ENCODE measurements at regions not wholly inside any gene's neighbourhood (a gene's known extent, or its start where the extent isn't known, plus 50 kb on each side); places are given as distances from the start of the nearest gene placed in this dataset.

GRCh38 chr15:93200081-93200836 is 111.2 kb upstream of the RGMA start:
- no peak for DNase-seq (ENCODE audit: low read depth)

- DNase-seq (ENCODE audit: low read depth) = no peak
Measured at GRCh38 chr15:93196135-93196670, 107.2 kb upstream of the RGMA start.

- DNase-seq (ENCODE audit: low read depth) = no peak
Measured at GRCh38 chr15:93195109-93195508, 106.1 kb upstream of the RGMA start.

DNA sequence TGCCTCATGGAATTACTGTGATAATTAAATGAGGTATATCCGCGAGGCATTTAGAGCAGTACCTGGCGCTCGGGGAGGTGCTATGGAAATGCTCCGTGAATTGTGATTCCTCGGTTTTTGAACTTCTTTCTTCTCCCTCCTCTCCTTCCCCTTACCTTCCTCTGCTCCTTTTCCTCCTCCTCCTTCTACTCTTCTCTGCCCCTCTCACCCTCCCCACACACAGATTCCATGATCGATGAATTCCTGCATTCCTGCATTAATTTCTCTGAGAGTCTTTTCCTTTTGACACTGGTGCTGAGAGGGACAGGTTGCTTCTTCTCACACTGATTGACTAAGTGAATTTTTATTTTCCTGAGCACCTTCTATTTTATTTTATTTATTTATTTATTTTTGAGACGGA is 101.2 kb upstream of the RGMA start:
- no peak for DNase-seq (ENCODE audit: low read depth)

DNA sequence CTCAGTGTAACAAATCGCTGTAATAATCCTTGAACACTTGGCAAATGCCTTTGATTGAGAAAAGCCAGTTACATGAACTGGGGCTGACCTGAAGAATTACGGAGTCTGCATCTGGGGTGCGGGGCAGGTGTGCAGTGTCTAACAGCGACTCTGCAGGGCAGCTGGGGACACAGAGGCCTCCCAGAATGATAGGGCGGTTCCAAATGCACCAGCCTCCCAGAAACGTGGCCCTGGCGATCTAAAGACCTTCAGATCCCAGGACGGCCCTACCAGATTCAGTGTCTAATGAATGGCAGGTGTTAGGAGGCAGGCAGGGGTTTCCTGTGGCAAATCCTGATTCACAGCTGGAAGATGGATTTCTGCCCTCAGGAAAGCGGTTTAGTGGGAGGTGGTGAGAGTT is 100.5 kb upstream of the RGMA start:
- DNase-seq (ENCODE audit: low read depth) = no peak

DNA sequence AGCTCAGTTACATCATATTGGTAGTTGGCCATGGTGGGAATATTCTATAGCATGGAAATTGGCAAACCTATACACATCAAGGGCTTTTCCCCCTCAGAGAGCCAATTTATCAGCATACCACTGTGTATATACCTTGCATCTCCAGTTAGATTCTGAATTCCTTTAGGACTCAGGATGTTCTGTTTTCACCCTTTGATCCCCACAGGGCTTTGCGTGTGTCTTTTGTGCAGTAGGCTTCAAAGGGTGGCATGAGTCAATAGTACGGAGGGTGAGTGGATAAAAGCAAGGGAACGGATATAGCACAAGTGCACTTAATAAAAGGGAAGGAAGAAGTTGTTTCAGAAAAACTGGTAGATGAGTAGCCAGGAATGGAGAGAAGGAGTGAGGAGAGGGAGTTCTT is 99.2 kb upstream of the RGMA start:
- DNase-seq (ENCODE audit: low read depth) = no peak

DNA sequence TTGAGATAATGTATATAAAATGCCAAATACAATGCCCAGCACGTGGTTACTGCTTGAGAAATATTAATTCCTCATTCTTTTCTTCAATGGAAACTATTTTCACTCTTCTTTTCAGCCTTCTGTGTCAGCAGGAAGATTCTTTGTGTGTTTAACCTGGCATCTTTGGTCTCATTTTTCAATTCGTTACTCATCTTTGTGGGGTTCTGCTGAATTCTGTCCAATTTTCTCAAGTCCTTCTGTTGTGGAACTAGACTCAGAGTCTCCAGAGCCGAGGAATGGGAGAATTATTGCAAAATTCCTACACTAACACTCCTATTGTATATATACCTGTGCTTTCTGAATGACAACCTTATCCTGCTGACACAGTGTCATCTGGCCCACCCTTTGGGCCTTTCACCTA is 96.8 kb upstream of the RGMA start:
- DNase-seq (ENCODE audit: low read depth) = no peak

DNA sequence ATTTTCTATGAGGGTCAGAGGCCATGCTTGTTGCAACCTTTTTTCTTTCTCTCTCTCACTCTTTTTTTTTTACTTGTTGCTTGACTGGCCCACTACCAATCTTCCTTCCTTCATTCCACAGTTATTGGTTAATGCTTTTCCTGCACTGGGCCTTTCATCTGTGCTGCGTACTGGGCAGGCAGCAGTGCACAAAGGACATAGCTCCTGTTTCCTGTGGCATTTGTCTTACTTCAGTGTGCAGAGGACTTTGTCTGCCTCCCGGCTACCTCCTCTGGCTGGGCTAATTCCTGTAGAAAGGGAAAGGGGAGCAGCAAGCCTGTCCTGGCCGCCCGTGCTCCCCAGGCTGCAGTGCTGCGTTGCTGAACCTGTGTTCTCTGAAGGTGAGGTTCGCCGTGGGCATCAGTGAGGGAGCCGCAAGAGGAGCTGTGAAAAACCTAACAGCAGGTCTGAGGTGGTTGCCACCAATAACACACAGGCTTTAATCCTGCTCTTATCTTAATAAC is 93.7 kb upstream of the RGMA start:
- no peak for DNase-seq (ENCODE audit: low read depth)

DNA sequence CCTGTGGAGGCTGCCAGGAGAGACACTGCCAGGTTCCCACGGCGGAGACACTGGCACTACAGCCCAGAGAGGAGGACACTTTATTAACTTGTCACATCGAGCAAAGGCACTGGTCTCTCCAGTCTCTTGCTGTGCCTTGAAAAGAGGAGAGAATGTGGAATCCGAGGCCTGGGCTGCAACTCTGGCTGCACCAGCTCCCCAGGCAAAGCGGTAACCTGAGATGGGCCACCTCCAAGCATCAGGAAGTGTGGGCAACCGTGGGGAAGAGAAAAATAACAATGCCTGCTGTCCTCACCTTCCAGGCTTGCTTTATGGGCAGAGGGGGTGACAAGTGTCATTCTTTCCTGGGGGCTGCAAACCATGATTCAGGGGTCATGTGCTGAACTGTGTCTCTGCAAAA is 91.6 kb upstream of the RGMA start:
- DNase-seq (ENCODE audit: low read depth) = no peak

GRCh38 chr15:93180128-93180527 is 91.1 kb upstream of the RGMA start:
- DNase-seq (ENCODE audit: low read depth) = no peak

DNA sequence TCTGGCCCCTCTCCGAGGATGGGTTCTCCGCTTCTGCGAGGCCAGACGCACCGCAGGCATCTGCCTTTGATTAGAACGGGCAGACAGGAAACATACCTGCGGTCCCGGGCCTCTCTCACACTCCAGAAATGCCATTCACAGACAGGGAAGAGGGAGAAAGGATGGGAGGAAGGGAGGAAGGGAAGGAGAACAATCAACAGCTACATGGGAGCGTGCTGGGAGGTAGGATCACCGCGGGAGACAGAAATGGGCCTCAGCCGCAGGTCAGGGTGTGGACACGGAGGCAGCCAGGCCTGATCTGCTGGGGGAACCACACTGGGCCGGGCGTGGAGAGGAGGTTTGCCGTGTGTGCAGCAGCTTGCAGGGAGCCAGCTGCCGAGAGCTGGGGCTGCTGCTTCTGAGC is 90.7 kb upstream of the RGMA start:
- no peak for DNase-seq (ENCODE audit: low read depth)

DNA sequence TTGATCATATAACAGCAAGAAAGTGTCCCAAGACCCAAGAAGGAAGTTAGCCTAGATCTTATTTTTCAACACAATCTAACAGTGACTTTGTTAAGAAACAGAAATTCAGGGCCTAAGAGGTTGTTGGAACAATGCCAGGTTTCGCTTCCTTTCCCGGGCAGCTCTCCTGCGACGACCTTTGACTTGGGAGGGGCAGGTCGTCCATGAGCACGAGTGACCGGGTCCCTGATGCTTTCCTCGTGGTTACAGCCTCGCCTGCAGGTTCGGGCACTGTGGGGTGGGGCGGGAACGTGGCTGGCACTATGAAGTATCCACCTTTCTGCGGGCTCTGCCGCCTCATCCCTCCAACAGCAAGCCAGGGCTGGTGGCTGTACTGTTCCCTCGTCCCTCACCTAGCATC is 90.1 kb upstream of the RGMA start:
- no peak for DNase-seq (ENCODE audit: low read depth)

DNA sequence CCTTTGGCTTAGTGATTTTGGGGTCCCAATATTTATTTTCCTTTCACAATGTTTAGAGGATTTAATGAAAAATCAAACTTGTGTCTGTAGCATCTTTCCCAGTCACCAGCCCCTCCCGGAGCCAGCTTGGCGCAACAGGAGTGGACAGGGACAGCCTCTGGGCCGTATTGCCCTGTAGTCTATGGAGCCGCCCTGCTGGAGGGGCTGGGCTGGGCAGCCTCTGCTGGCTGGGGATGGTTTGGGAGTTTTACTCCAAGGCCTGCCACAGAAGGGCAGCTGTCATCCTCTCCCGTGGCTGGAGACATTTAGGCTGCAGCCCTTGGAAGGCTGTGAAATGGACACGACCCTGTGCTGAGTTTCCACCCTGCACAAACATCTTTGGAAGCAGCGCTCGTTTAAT is 89.4 kb upstream of the RGMA start:
- DNase-seq (ENCODE audit: low read depth) = no peak

DNA sequence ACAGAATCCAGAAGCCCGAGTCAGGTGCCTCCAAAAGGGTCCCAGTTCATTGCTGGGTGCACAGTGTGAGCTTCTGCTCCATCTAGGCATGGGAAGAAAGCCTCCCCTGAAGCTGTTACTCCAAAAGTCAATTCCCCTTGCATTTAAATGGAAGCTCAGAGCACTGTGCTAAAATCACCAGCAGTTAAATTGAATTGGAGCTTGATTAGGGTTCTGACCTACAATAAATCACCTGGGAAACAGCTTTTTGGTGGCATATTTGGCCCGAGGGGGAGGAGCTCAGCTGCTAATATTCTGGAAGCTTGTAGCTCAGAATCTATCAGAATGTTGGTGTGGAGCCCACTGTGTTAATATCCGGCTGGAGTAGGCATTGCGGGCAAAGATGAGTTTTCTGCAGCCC is 87.1 kb upstream of the RGMA start:
- no peak for DNase-seq (ENCODE audit: low read depth)

DNA sequence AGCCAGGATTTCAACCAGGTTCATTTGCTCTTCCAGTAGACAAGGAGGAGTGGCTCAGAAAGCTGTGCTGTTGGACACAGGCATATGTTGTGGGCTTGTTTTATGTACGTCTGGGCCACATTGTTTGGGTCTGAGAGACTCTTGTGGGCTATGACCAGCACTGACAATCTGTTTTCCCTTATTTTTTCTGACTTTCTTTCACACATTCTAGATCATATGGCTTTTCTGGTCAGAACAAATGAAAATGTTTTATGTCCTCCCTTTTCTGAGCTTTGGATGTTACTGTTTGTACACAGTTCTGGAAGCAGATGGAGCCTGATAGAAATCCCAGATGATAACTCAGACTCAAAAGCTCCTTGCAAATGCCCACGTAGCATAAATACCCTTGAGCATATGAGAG is 85.8 kb upstream of the RGMA start:
- DNase-seq (ENCODE audit: low read depth) = no peak

- no peak for DNase-seq (ENCODE audit: low read depth)
Measured at GRCh38 chr15:93173369-93173768, 84.4 kb upstream of the RGMA start.

GRCh38 chr15:93171476-93171875 is 82.5 kb upstream of the RGMA start:
- no peak for DNase-seq (ENCODE audit: low read depth)

- no peak for DNase-seq (ENCODE audit: low read depth)
Measured at GRCh38 chr15:93170329-93170728, 81.3 kb upstream of the RGMA start.

DNA sequence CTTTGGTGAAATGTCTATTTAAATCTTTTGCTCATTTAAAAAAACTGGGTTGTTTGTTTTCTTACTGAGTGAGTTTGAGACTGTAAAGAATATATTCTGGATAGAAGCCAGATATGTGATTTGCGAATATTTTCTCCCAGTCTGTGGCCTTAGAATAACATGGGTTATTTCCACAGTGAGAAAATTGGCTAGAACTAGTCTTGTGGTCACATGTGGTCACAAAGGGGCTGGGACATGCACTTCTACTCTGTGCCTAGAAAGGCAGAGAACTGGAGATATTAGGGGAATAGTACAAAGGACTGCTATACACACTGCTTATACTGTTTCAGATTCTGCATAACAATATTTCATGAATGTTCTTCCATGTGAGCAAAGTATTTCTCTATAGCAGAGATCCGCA is 79.9 kb upstream of the RGMA start:
- DNase-seq (ENCODE audit: low read depth) = no peak

- no peak for DNase-seq (ENCODE audit: low read depth)
Measured at GRCh38 chr15:93167291-93167690, 78.3 kb upstream of the RGMA start.

DNA sequence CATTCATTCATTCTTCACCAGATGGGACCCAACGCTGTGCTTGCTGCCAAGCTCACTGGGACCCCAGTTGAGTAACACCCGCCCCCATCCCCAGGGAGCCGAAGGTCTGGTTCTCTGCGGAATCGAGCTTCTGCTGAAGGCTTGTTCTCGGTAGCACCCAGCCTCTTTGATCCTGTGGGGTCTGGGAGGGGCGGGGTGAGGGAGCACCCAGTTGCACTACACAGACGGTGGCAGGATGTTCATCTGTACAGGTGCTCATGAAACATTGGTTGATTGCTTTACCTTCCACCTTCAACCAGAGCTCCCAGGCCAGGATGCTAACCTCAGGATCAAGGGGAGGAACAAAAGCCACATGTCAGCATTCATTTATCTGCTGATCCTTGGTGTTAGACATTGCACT is 77.7 kb upstream of the RGMA start:
- no peak for DNase-seq (ENCODE audit: low read depth)

DNA sequence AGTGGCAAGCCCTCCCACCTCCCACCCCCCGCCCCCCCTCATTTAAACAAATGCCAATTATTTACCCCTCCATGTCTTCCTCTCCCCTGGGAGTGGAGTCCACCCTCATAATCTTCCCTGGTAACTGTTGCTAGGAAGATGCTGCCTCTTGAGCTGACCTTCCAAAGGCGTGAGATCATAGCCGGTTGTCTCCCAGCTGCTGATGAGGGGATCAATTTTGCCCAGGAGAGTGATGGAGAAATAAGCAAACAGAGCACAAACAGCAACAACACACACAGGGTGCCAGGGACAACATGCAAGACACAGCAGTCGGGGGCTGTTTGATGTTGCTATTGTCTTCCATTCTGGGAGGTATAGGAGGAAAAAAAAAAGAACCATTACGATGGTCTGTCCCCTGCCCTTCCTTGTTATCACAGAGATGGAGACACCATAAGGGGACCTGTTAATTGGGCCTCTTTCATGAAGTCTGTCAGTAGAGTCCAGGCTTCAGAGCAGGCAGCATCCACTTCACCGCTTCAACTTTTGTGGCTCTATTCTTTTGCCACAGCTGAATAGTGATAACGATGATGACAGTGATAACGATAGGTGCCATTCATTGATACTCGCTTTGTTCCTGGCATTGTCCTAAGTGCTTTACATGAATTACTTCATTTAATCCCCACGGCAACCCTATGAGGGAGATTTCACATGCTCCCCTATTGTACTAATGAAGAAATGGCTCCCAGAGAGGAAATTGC is 76.9 kb upstream of the RGMA start:
- DNase-seq (ENCODE audit: low read depth) = no peak

- DNase-seq (ENCODE audit: low read depth) = no peak
Measured at GRCh38 chr15:93164409-93164808, 75.4 kb upstream of the RGMA start.
